ENCODE measurements at regions not wholly inside any gene's neighbourhood (a gene's known extent, or its start where the extent isn't known, plus 50 kb on each side); places are given as distances from the start of the nearest gene placed in this dataset.

DNA sequence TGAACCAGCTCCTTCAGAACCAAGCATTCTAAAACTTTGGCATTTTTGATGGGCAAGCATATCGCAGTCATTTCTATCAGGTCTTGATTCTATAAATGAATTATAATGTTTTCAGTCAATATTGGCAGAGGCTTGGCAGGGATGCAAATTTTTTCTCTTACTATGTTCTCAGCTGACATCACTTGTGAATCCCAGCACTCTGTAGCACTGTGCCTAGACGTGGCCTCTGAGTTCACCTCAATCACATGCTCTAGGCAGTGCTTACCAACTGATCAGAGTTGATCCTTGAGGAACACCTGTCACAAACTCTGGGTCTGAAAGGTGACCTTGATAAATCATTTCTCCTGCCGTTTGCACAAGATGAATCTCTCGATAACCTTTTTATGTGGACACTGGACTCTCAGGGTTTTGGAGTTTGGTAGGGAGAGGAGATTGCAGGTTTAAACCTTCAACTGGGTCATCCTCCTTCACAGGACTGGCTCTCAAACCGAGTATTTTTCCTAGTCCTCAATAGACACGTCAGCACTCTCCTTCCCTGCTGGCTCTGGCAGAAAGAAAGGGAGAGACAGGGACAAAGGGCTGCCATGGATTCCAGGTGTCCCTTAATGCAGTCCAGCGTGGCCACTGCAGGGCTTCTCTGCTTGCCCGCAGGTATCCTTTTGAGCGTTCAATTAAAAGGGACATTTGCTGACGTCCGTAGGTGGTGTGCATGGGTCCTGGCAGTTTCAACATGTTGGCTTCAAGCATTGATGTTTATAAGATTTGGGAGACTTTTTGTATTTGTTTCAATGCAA is 222.3 kb upstream of the CMC1 start:
- Histone ChIP-seq H3K36me3 (replicated peaks in 1 of 2; ENCODE audit: control insufficient read depth in 2 of 2, insufficient read depth in 2 of 2, low read length in 2 of 2) (no peaks in the 10 kb centered on the region), H3K4me3 (ENCODE audit: low read length in 2 of 2) (peak overlapping the region in 1 of 2 donors; percentile 22), H3K4ac (ENCODE audit: low read length) (no peak overlapping the region), H4K8ac (ENCODE audit: low read depth, low read length) (no peak overlapping the region), H2BK5ac (ENCODE audit: low read length) (no peak overlapping the region), H2BK120ac (ENCODE audit: low read depth, low read length) (no peak overlapping the region), H3K4me2 (ENCODE audit: insufficient read depth, low read length, poor library complexity, severe bottlenecking) (no peak overlapping the region), H3K9me3 (replicated peaks in 1 of 2; ENCODE audit: control insufficient read depth in 2 of 2, insufficient read depth in 1 of 2, low read depth in 1 of 2, low read length in 2 of 2) (no peaks in the 10 kb centered on the region), H3K27ac (replicated peaks; ENCODE audit: low read length) (no peak overlapping the region), H2AK5ac (ENCODE audit: low read depth, low read length) (no peak overlapping the region), H4K91ac (ENCODE audit: low read depth, low read length, poor library complexity) (no peak overlapping the region), H2AFZ (ENCODE audit: low read length) (no peak overlapping the region), H2BK15ac (ENCODE audit: low read length) (no peak overlapping the region), H3K18ac (ENCODE audit: low read length) (peak overlapping the region; percentile 48), H3K9ac (ENCODE audit: low read depth, low read length, poor library complexity) (no peak overlapping the region), H2BK12ac (ENCODE audit: low read length) (no peak overlapping the region), H3K23ac (ENCODE audit: low read depth, low read length, poor library complexity) (no peak overlapping the region), H3K27me3 (ENCODE audit: control insufficient read depth in 3 of 3, insufficient read depth in 3 of 3, low read depth in 1 of 3, low read length in 3 of 3) (no peaks in the 10 kb centered on the region), H3K79me1 (ENCODE audit: low read depth, low read length) (no peaks in the 10 kb centered on the region), H3K4me1 (ENCODE audit: control insufficient read depth in 2 of 2, insufficient read depth in 1 of 2, low read depth in 1 of 2, low read length in 2 of 2) (peaks cover 0 to 9% of the 10 kb centered on the region in 2 donors), H3K14ac (ENCODE audit: low read length) (peak overlapping the region; percentile 40)
- DNase-seq (ENCODE audit: low spot score) = no peak
- no CpG with 5 or more reads among the region's 11 CpGs for WGBS, 2 donors (ENCODE audit: extremely low coverage in 2 of 2, insufficient read length in 2 of 2, insufficient replicate concordance in 1 of 2)

- Histone ChIP-seq H2AK5ac (ENCODE audit: low read depth, low read length) (no peak overlapping the region), H3K27ac (replicated peaks; ENCODE audit: low read length) (no peak overlapping the region), H4K8ac (ENCODE audit: low read depth, low read length) (no peak overlapping the region), H3K4ac (ENCODE audit: low read length) (no peak overlapping the region), H2BK12ac (ENCODE audit: low read length) (no peak overlapping the region), H3K9ac (ENCODE audit: low read depth, low read length, poor library complexity) (no peak overlapping the region), H4K91ac (ENCODE audit: low read depth, low read length, poor library complexity) (no peak overlapping the region), H3K27me3 (ENCODE audit: control insufficient read depth in 3 of 3, insufficient read depth in 3 of 3, low read depth in 1 of 3, low read length in 3 of 3) (no peaks in the 10 kb centered on the region), H3K14ac (ENCODE audit: low read length) (no peak overlapping the region), H3K23ac (ENCODE audit: low read depth, low read length, poor library complexity) (no peak overlapping the region), H2BK120ac (ENCODE audit: low read depth, low read length) (no peak overlapping the region), H2BK5ac (ENCODE audit: low read length) (no peak overlapping the region), H2AFZ (ENCODE audit: low read length) (no peak overlapping the region), H3K36me3 (replicated peaks in 1 of 2; ENCODE audit: control insufficient read depth in 2 of 2, insufficient read depth in 2 of 2, low read length in 2 of 2) (no peaks in the 10 kb centered on the region), H3K4me3 (ENCODE audit: low read length in 2 of 2) (no peak overlapping the region), H3K4me2 (ENCODE audit: insufficient read depth, low read length, poor library complexity, severe bottlenecking) (no peak overlapping the region), H3K4me1 (ENCODE audit: control insufficient read depth in 2 of 2, insufficient read depth in 1 of 2, low read depth in 1 of 2, low read length in 2 of 2) (peaks cover 0 to 9% of the 10 kb centered on the region in 2 donors), H3K9me3 (replicated peaks in 1 of 2; ENCODE audit: control insufficient read depth in 2 of 2, insufficient read depth in 1 of 2, low read depth in 1 of 2, low read length in 2 of 2) (no peaks in the 10 kb centered on the region), H3K18ac (ENCODE audit: low read length) (no peak overlapping the region), H2BK15ac (ENCODE audit: low read length) (no peak overlapping the region), H3K79me1 (ENCODE audit: low read depth, low read length) (no peaks in the 10 kb centered on the region)
- DNase-seq (ENCODE audit: low spot score) = no peak
Observed at GRCh38 chr3:28019740-28020139, 221.7 kb upstream of the CMC1 start.

DNA sequence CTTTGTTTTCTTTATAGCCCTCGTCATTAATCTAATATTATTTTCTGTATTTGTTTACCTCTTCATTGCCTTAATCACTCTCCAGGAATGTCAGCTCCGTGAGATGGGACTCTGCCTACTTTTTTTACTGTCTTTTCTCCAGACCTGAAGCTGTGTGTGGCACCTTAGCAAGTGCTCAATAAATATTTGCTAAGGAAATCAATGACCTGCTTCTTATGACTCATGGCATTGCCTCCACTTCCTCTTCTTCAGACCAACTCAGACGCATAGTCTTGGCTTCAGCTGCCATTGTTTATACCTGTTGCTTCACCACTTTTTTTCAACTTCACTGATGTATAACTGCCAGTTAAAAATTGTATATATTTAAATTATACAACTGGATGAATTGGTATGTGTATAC is 218.5 kb upstream of the CMC1 start:
- no peak overlapping the region for H3K4ac ChIP-seq (ENCODE audit: low read length)
- no peaks in the 10 kb centered on the region for H3K27me3 ChIP-seq (ENCODE audit: control insufficient read depth in 3 of 3, insufficient read depth in 3 of 3, low read depth in 1 of 3, low read length in 3 of 3)
- H4K8ac ChIP-seq (ENCODE audit: low read depth, low read length) = no peak overlapping the region
- H2AFZ ChIP-seq (ENCODE audit: low read length) = no peak overlapping the region
- no peak overlapping the region for H3K4me3 ChIP-seq (ENCODE audit: low read length in 2 of 2)
- WGBS, 2 donors (ENCODE audit: extremely low coverage in 2 of 2, insufficient read length in 2 of 2, insufficient replicate concordance in 1 of 2) = no CpG with 5 or more reads among the region's 3 CpGs
- H3K23ac ChIP-seq (ENCODE audit: low read depth, low read length, poor library complexity) = no peak overlapping the region
- H3K18ac ChIP-seq (ENCODE audit: low read length) = no peak overlapping the region
- no peak overlapping the region for H3K14ac ChIP-seq (ENCODE audit: low read length)
- H3K4me2 ChIP-seq (ENCODE audit: insufficient read depth, low read length, poor library complexity, severe bottlenecking) = no peak overlapping the region
- no peaks in the 10 kb centered on the region for H3K79me1 ChIP-seq (ENCODE audit: low read depth, low read length)
- no peak overlapping the region for H3K27ac ChIP-seq (replicated peaks; ENCODE audit: low read length)
- H4K91ac ChIP-seq (ENCODE audit: low read depth, low read length, poor library complexity) = no peak overlapping the region
- no peaks in the 10 kb centered on the region for H3K36me3 ChIP-seq (replicated peaks in 1 of 2; ENCODE audit: control insufficient read depth in 2 of 2, insufficient read depth in 2 of 2, low read length in 2 of 2)
- H3K9me3 ChIP-seq (replicated peaks in 1 of 2; ENCODE audit: control insufficient read depth in 2 of 2, insufficient read depth in 1 of 2, low read depth in 1 of 2, low read length in 2 of 2) = no peaks in the 10 kb centered on the region
- DNase-seq (ENCODE audit: low spot score) = no peak
- H2BK5ac ChIP-seq (ENCODE audit: low read length) = no peak overlapping the region
- H2BK15ac ChIP-seq (ENCODE audit: low read length) = no peak overlapping the region
- H2BK12ac ChIP-seq (ENCODE audit: low read length) = no peak overlapping the region
- H3K9ac ChIP-seq (ENCODE audit: low read depth, low read length, poor library complexity) = no peak overlapping the region
- peaks cover 0 to 9% of the 10 kb centered on the region in 2 donors for H3K4me1 ChIP-seq (ENCODE audit: control insufficient read depth in 2 of 2, insufficient read depth in 1 of 2, low read depth in 1 of 2, low read length in 2 of 2)
- no peak overlapping the region for H2BK120ac ChIP-seq (ENCODE audit: low read depth, low read length)
- H2AK5ac ChIP-seq (ENCODE audit: low read depth, low read length) = no peak overlapping the region

DNA sequence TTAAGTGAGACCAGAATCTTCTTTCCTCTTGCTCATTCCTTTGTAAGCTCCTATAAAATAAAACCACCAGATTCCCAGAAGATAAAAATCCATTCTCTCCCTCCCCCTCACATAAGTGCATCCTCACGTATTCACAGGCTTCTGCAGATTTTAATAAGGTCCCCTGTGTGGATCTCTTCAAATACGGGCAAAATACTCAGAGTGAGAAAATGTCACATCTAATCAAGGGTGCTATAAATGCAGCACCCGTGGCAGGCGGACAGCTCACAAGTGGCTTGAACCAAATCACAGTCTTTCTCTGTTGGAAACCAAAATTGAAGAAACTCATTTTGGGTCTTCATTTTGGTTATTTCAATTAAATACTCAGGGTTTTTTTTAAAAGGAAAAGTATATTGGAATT is 212.9 kb upstream of the CMC1 start:
- no peak overlapping the region for H2BK15ac ChIP-seq (ENCODE audit: low read length)
- H3K4me3 ChIP-seq (ENCODE audit: low read length in 2 of 2) = no peak overlapping the region
- no peak overlapping the region for H3K27ac ChIP-seq (replicated peaks; ENCODE audit: low read length)
- no peaks in the 10 kb centered on the region for H3K4me1 ChIP-seq (ENCODE audit: control insufficient read depth in 2 of 2, insufficient read depth in 1 of 2, low read depth in 1 of 2, low read length in 2 of 2)
- H3K14ac ChIP-seq (ENCODE audit: low read length) = no peak overlapping the region
- no peak overlapping the region for H2AK5ac ChIP-seq (ENCODE audit: low read depth, low read length)
- no peak overlapping the region for H3K4me2 ChIP-seq (ENCODE audit: insufficient read depth, low read length, poor library complexity, severe bottlenecking)
- H2AFZ ChIP-seq (ENCODE audit: low read length) = no peak overlapping the region
- H2BK5ac ChIP-seq (ENCODE audit: low read length) = no peak overlapping the region
- WGBS, 2 donors (ENCODE audit: extremely low coverage in 2 of 2, insufficient read length in 2 of 2, insufficient replicate concordance in 1 of 2) = no CpG with 5 or more reads among the region's 4 CpGs
- H3K36me3 ChIP-seq (replicated peaks in 1 of 2; ENCODE audit: control insufficient read depth in 2 of 2, insufficient read depth in 2 of 2, low read length in 2 of 2) = no peaks in the 10 kb centered on the region
- no peak for DNase-seq (ENCODE audit: low spot score)
- no peak overlapping the region for H4K91ac ChIP-seq (ENCODE audit: low read depth, low read length, poor library complexity)
- no peak overlapping the region for H3K23ac ChIP-seq (ENCODE audit: low read depth, low read length, poor library complexity)
- H4K8ac ChIP-seq (ENCODE audit: low read depth, low read length) = no peak overlapping the region
- H3K27me3 ChIP-seq (ENCODE audit: control insufficient read depth in 3 of 3, insufficient read depth in 3 of 3, low read depth in 1 of 3, low read length in 3 of 3) = no peaks in the 10 kb centered on the region
- no peaks in the 10 kb centered on the region for H3K79me1 ChIP-seq (ENCODE audit: low read depth, low read length)
- H3K9ac ChIP-seq (ENCODE audit: low read depth, low read length, poor library complexity) = no peak overlapping the region
- H3K4ac ChIP-seq (ENCODE audit: low read length) = no peak overlapping the region
- H3K9me3 ChIP-seq (replicated peaks in 1 of 2; ENCODE audit: control insufficient read depth in 2 of 2, insufficient read depth in 1 of 2, low read depth in 1 of 2, low read length in 2 of 2) = peaks cover 0 to 1% of the 10 kb centered on the region in 2 donors
- H2BK12ac ChIP-seq (ENCODE audit: low read length) = no peak overlapping the region
- no peak overlapping the region for H2BK120ac ChIP-seq (ENCODE audit: low read depth, low read length)
- no peak overlapping the region for H3K18ac ChIP-seq (ENCODE audit: low read length)
